ENCODE measurements at regions not wholly inside any gene's neighbourhood (a gene's known extent, or its start where the extent isn't known, plus 50 kb on each side); places are given as distances from the start of the nearest gene placed in this dataset.

DNA sequence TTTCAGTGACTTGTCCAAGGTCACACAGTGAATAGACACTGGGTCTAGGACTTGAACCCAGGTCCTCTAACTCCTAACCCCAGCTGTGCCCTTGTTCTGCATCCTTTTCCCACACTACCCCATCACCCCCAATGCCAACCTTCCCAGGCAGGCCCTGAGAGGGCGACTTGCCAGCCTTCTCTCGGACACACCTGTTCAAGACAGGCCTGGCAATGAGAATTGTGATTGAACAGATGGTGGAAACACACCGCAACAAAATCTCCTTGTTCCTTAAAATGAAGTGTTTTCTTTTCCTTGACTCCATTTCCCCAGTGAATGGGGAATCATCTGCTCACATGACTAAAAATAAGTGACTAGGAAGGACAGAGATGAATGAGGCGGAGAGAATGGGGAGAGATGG is 189.5 kb upstream of the ASIC2 start:
- H3K9ac ChIP-seq (ENCODE audit: low read depth in 1 of 2, low read length in 2 of 2), result no peak overlapping the region
- DNase-seq (ENCODE audit: low spot score), result no peak
- H3K9me3 ChIP-seq (ENCODE audit: control insufficient read depth in 4 of 4, low read length in 3 of 4), result no peaks in the 10 kb centered on the region
- no peak overlapping the region for H3K27ac ChIP-seq (ENCODE audit: low read depth in 1 of 2, low read length in 2 of 2)
- H3K27me3 ChIP-seq (ENCODE audit: control insufficient read depth in 4 of 4, insufficient read depth in 4 of 4, low read length in 3 of 4), result peaks cover 0 to 5% (median 2%) of the 10 kb centered on the region in 4 donors
- no peak overlapping the region for H3K4me3 ChIP-seq (ENCODE audit: low read depth in 1 of 3, low read length in 3 of 3)
- H3K4me1 ChIP-seq (ENCODE audit: control insufficient read depth in 4 of 4, insufficient read depth in 4 of 4, low read length in 3 of 4), result no peaks in the 10 kb centered on the region
- TF ChIP-seq, protein P1, sequence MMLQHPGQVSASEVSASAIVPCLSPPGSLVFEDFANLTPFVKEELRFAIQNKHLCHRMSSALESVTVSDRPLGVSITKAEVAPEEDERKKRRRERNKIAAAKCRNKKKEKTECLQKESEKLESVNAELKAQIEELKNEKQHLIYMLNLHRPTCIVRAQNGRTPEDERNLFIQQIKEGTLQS (IDR thresholded peaks at IDR 0.05), result no peak
- WGBS, result 91% methylated on average over 4 of the region's 4 CpGs
- no peaks in the 10 kb centered on the region for H3K36me3 ChIP-seq (ENCODE audit: control insufficient read depth in 4 of 4, insufficient read depth in 3 of 4, low read depth in 1 of 4, low read length in 3 of 4)

DNA sequence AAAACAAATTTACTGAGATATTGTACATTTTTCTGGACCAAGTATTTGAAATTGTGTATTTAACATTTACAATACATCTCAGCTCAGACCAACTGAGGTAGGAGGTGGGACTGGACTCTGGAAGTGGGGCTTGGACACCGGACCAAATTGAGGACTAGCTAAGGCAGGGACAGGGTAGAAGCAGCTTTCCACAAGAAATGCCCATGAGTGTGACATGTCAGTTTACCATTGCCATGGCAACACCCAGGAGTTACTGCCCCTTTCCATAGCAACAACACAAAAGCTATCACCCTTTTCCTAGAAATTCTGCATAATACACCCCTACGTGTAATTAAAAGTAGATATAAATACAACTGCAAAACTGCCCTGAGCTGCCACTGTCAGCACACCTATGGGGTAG is 191.5 kb upstream of the ASIC2 start:
- no peak overlapping the region for H3K27ac ChIP-seq (ENCODE audit: low read depth in 1 of 2, low read length in 2 of 2)
- H3K9ac ChIP-seq (ENCODE audit: low read depth in 1 of 2, low read length in 2 of 2), result no peak overlapping the region
- H3K27me3 ChIP-seq (ENCODE audit: control insufficient read depth in 4 of 4, insufficient read depth in 4 of 4, low read length in 3 of 4), result peaks cover 0 to 4% (median 1%) of the 10 kb centered on the region in 4 donors
- TF ChIP-seq NR2F2 (IDR thresholded peaks at IDR 0.05) (no peak), HNF4A (conservative IDR thresholded peaks at IDR 0.05) (no peak), RAD21 (IDR thresholded peaks at IDR 0.05) (no peak), GABPA (IDR thresholded peaks at IDR 0.05 in 1 of 2, conservative IDR thresholded peaks at IDR 0.05 in 1 of 2) (no peak), YY1 (IDR thresholded peaks at IDR 0.05) (no peak), TAF1 (conservative IDR thresholded peaks at IDR 0.05) (no peak), JUND (IDR thresholded peaks at IDR 0.05) (no peak), FOXA1 (IDR thresholded peaks at IDR 0.05) (no peak), RXRA (IDR thresholded peaks at IDR 0.05) (no peak), SP1 (IDR thresholded peaks at IDR 0.05) (no peak), HNF4G (IDR thresholded peaks at IDR 0.05) (no peak), EGR1 (IDR thresholded peaks at IDR 0.05; ENCODE audit: low read depth in 2 of 2) (no peak), FOXA2 (IDR thresholded peaks at IDR 0.05) (no peak)
- TF ChIP-seq, protein P2, sequence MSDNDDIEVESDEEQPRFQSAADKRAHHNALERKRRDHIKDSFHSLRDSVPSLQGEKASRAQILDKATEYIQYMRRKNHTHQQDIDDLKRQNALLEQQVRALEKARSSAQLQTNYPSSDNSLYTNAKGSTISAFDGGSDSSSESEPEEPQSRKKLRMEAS (IDR thresholded peaks at IDR 0.05), result no peak
- TF ChIP-seq, protein P3, sequence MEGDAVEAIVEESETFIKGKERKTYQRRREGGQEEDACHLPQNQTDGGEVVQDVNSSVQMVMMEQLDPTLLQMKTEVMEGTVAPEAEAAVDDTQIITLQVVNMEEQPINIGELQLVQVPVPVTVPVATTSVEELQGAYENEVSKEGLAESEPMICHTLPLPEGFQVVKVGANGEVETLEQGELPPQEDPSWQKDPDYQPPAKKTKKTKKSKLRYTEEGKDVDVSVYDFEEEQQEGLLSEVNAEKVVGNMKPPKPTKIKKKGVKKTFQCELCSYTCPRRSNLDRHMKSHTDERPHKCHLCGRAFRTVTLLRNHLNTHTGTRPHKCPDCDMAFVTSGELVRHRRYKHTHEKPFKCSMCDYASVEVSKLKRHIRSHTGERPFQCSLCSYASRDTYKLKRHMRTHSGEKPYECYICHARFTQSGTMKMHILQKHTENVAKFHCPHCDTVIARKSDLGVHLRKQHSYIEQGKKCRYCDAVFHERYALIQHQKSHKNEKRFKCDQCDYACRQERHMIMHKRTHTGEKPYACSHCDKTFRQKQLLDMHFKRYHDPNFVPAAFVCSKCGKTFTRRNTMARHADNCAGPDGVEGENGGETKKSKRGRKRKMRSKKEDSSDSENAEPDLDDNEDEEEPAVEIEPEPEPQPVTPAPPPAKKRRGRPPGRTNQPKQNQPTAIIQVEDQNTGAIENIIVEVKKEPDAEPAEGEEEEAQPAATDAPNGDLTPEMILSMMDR (IDR thresholded peaks at IDR 0.05; ENCODE audit: low read depth, low read length, missing input control), result no peak
- TF ChIP-seq, protein P4, sequence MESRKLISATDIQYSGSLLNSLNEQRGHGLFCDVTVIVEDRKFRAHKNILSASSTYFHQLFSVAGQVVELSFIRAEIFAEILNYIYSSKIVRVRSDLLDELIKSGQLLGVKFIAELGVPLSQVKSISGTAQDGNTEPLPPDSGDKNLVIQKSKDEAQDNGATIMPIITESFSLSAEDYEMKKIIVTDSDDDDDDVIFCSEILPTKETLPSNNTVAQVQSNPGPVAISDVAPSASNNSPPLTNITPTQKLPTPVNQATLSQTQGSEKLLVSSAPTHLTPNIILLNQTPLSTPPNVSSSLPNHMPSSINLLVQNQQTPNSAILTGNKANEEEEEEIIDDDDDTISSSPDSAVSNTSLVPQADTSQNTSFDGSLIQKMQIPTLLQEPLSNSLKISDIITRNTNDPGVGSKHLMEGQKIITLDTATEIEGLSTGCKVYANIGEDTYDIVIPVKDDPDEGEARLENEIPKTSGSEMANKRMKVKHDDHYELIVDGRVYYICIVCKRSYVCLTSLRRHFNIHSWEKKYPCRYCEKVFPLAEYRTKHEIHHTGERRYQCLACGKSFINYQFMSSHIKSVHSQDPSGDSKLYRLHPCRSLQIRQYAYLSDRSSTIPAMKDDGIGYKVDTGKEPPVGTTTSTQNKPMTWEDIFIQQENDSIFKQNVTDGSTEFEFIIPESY (IDR thresholded peaks at IDR 0.05), result no peak
- TF ChIP-seq, protein P1 (IDR thresholded peaks at IDR 0.05), result no peak
- TF ChIP-seq, protein P5, sequence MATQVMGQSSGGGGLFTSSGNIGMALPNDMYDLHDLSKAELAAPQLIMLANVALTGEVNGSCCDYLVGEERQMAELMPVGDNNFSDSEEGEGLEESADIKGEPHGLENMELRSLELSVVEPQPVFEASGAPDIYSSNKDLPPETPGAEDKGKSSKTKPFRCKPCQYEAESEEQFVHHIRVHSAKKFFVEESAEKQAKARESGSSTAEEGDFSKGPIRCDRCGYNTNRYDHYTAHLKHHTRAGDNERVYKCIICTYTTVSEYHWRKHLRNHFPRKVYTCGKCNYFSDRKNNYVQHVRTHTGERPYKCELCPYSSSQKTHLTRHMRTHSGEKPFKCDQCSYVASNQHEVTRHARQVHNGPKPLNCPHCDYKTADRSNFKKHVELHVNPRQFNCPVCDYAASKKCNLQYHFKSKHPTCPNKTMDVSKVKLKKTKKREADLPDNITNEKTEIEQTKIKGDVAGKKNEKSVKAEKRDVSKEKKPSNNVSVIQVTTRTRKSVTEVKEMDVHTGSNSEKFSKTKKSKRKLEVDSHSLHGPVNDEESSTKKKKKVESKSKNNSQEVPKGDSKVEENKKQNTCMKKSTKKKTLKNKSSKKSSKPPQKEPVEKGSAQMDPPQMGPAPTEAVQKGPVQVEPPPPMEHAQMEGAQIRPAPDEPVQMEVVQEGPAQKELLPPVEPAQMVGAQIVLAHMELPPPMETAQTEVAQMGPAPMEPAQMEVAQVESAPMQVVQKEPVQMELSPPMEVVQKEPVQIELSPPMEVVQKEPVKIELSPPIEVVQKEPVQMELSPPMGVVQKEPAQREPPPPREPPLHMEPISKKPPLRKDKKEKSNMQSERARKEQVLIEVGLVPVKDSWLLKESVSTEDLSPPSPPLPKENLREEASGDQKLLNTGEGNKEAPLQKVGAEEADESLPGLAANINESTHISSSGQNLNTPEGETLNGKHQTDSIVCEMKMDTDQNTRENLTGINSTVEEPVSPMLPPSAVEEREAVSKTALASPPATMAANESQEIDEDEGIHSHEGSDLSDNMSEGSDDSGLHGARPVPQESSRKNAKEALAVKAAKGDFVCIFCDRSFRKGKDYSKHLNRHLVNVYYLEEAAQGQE (IDR thresholded peaks at IDR 0.05), result no peak
- no peak for DNase-seq (ENCODE audit: low spot score)
- H3K4me1 ChIP-seq (ENCODE audit: control insufficient read depth in 4 of 4, insufficient read depth in 4 of 4, low read length in 3 of 4), result no peaks in the 10 kb centered on the region
- WGBS, result 81% methylated on average over 2 of the region's 2 CpGs
- no peaks in the 10 kb centered on the region for H3K36me3 ChIP-seq (ENCODE audit: control insufficient read depth in 4 of 4, insufficient read depth in 3 of 4, low read depth in 1 of 4, low read length in 3 of 4)
- no peaks in the 10 kb centered on the region for H3K9me3 ChIP-seq (ENCODE audit: control insufficient read depth in 4 of 4, low read length in 3 of 4)
- H3K4me3 ChIP-seq (ENCODE audit: low read depth in 1 of 3, low read length in 3 of 3), result no peak overlapping the region

All from liver (tissue), 8 donors.